NCI-H345 treated with DMSO at 0.1 percent for 48 hours (cell line): ENCODE measurements at regions not wholly inside any gene's neighbourhood (a gene's known extent, or its start where the extent isn't known, plus 50 kb on each side); places are given as distances from the start of the nearest gene placed in this dataset.

Experiments used
- DNase-seq: peaks from one replicate; lab custom pipeline; 2025; ENCODE audit not compliant: unreplicated experiment; lab: John Stamatoyannopoulos, UW

- DNase-seq = no peak
Measured at GRCh38 chr10:129028451-129028850, 438.6 kb upstream of the MGMT start.

DNA sequence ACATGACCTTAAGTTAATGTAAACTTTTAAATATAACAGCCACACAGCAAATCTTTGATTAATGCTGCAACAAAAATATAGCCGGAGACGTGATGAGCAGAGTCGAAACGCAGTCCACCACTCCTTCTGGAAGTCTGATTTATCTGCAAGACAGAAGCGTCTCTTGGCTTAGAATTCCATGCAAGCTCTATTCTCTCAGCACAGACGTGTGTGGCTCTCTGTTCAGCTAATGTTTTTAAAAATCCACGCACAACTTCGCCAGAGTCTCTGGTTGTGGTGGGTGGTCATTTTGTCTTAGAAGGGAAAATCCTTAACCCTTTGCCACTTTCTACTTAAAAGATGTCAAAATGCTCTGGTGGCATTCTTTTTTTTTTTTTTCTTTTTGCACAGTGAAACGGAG, 438.0 kb upstream of the MGMT start:
- DNase-seq = no peak

DNA sequence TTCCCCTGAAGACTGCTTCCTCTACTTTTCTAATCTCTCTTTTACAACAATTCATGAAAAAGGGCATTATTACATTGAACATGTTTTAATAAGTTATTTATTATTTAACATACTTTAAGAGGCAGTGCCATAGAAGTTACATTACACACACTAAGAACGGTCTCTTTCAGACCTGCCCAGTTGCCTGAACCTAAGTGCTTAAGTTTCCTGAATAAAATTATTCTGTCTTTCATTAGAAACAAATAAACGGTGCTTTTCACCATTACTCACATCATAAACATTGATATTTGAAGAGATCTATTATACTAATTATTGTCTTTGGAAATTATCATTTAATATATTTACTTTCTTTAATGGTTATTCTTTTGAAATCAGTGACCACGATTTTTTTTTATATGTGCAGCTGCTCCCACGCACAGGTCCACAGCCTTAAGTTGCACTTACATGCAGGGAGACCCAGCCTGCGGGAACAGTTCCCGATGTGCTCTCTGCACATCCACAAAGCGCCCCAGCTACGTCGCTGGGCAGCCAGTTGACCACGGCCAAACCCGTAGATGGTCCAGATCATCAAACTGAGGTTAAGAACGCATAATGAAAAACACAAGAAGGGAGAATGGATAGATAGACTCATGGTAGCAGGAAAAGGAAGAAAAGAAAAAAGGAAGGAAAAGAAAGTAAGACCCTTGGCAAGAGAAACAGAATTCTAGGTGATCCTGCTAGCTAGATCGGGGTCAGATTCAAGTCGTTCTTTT, 437.0 kb upstream of the MGMT start:
- no peak for DNase-seq

GRCh38 chr10:129030603-129030895, 436.5 kb upstream of the MGMT start:
- no peak for DNase-seq

- peak; percentile 31 for DNase-seq
Measured at GRCh38 chr10:129030996-129031843, 435.8 kb upstream of the MGMT start.

DNA sequence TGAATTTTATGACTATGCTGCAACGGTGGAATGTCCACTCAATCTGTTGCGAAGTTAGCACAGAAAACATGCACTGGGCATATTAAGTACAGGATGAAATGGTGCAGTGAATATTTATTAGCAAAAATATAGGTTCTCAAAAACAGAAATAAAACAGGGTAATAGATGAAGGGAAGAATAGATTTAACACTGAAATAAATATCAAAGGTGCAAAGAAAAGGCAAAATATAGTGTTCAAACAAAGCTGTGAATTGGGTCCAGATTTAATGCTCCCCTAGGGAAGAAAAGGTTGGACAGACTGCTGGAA, 435.2 kb upstream of the MGMT start:
- DNase-seq = no peak

DNA sequence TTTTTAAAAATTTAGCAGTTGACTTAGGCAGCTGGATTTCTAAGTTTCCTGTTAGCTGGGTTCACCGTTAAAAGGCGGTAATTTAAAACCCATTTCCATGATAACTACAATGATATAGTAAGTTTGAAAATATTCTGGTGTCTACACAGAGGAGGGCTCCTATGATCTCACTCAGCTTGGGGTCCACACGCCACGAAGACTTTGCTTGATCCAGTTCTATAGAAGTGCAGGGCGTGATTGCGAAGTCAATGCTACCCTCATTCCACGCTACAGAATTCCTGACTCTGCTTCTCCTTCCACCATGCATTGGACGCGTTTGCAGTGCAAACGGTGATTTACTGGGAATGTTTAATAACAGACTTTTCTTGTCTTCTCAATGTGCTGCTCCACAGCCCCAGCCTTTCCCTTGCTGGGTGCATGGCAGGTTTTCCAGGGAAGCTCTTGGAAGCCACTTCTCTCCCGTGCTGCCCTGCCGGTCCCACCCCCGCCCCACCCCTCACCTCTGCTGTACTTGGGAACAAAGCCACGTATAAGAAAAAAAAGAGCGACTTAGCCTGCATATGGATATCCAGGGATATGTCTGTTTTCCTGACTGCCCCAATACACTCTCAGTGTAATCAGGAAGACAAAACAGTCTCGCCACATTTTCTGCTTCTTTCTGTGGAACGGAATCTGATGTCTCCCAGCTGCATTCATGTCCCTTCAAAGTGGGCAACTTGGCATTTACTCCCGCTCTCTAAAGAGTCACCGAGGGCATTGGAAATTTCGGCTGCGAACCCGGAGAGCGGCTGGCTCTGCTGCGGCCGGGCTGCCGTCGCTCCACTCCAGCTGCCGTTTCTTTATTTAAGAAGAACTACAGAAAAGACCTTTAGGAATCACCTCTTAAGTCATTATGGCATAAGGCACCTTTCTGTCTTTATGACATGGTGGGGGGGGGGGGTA, 434.4 kb upstream of the MGMT start:
- no peak for DNase-seq

GRCh38 chr10:129033340-129033739, 433.7 kb upstream of the MGMT start:
- peak; percentile 3 for DNase-seq

GRCh38 chr10:129033790-129034272, 433.2 kb upstream of the MGMT start:
- peak; percentile 64 for DNase-seq

- DNase-seq = no peak
Measured at GRCh38 chr10:129035052-129035827, 431.8 kb upstream of the MGMT start.

DNA sequence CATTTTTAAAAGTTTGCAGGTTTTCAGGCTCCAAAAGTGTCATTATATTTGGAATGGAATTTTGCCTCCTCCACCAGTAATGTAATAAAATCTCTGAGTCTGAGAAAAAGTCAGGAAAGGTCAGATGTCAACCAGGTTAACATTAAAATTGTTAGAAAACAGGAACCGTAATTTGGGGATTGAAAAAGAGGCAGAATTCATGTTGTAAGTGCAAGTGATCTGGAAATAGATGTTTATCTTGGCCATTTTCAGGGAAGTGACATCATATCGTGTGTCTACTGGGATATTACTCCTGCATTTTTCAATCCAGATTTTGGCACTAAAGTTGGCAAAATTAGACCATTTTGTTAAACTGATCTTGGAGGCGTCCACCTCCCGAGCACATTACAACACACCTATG, 428.5 kb upstream of the MGMT start:
- DNase-seq = no peak

DNA sequence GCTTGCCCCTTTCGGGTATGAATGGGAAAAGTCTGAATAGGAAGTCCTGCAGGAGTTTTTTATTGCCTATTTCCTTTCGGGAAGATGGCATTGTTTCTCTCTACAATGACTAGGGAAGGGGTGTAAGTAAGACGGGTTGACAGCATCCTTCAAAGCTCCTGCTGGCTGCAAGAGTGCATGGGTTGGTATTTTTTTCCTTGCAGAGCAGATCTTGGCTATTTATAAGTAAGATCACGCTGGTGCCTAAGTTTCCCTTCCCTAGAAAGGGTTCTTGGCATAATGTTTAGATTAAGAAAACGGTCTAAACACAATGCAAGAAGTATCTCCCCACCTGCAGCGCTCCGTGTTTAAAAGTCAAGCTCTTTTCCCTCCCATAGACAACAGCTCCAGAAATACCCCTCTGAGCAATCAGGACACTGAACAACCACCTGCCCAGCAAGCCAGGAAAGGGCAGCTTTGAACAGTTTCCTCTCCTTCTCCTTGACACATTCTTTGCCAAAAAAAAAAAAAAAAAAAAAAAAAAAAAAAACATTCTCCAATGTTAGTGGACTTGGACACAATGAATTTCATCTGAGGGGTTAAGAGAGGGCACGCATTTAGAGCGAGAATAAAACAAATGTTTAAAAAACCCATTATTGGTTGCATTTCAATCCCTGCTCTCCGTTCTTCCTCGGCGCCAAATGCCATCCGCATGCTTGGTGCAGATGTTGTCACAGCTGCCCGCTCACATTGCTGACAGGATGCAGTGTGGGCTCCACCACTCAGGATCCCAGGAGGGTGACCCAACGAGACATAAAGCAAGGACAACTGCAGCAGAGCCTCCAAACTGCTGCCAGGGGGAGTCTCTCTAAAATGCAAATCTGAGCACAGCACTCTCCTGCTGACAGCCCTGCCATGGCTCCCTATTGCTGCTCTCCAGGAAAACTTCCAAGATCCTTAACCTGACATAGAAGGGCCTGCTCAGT, 427.4 kb upstream of the MGMT start:
- DNase-seq = no peak

DNA sequence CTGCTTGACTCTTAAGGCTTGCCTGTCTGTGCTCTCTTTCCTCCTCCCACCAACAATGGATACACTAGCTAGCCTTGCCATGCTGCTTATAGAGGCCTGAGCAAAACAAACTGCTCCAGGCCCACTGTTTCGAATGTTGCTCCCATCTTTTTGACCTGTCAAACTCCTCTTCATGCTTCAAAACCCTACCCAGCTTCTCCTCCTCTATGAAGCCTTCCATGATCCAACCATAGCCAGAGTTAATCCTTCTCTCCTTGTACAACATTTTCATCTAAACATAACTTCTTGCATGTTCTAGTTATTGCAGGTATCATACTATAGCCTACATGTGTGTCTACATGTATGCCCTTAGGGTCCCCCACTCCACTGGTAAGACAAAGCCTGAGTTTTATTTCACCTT, 426.7 kb upstream of the MGMT start:
- DNase-seq = no peak

GRCh38 chr10:129041916-129042315, 425.1 kb upstream of the MGMT start:
- DNase-seq = no peak

DNA sequence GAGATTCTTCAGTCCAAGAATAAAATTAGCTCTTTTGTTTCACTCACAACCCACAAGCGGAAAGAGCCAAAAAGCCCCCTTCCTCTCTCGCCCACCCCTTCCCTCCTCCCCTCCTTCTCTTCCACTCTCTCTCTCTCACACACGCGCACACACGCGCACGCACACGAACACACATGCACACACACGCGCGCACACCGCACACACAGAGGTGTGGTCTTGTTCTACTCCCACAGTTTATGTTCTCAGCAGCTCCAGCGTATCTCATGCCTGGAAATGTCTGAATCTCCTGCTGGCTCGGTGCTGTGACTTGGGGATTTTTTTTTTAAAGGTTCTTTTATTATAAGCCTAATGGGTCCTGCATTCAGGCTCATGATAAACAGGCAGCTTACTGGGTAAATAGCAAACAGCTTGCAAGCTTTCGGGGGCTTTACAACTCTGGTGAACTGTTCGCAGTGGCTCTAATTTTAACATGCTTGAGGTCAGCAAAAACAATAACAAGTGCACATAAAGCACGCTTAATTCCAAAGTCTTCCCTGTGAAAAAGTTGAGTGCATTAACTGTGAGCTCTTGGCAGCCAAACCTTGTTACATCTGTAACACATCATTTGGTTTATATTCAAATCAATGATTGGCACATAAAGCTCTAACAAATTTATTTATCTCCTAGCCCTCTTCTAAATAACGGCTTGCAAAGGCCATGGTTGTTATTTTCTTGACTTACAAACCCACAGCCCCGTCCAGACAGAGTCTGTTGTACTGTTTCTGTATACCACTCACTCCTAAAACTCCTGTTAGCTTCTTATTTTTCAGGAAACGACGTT, 424.1 kb upstream of the MGMT start:
- DNase-seq = no peak

DNA sequence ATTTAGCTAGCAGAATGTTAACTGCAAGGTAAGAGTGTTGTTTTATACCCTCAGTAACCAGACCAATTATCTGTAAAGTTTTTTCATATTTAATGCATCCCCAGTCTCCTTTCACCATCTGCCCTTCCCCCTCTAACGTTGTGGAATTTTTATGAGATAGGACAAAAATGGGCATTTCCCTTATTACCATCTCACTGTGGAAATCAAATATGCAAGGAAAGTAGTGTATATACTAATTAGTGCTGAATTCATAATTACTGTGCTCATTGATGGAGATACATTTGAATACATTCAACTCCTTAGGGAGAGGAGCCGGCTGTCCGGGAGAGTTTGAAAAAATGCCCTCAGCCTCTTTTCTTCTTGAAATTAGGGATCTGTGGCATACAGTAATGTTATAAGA, 423.4 kb upstream of the MGMT start:
- no peak for DNase-seq

DNA sequence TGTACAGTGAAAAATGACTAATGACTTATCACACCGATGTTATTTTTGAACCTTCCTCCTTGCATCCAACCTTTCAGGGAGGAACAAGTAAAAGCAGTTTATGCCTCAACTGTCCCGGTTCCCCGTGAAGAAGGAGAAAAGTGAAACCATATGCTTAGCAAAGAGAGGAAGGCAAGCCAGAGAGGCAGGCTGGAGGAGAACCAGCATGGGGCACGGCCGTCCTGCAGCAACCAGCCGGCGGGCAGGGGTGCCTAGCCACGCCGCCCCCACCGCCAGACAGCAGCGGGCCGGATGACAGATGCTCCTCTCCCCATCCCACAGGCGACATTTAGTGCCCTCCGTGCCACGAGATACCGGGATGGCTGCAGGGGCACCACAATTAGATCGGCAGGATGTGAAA, 421.4 kb upstream of the MGMT start:
- no peak for DNase-seq

GRCh38 chr10:129046065-129046681, 420.9 kb upstream of the MGMT start:
- no peak for DNase-seq
